Mesenchymal stem cell (in vitro differentiated cells and primary cell): ENCODE measurements at regions not wholly inside any gene's neighbourhood (a gene's known extent, or its start where the extent isn't known, plus 50 kb on each side); places are given as distances from the start of the nearest gene placed in this dataset.
A peak's percentile ranks its signal among the peaks of the same experiment; 100 is the strongest.

Experiments
- DNase-seq: peaks from one replicate; pipeline ENCODE4 v3.0.0-alpha.2; 2013
- H2AFZ ChIP-seq: one replicate; pipeline ENCODE4 v1.6.1; 2013; ENCODE audit warnings: low read depth, mild to moderate bottlenecking, control low read depth, inconsistent platforms, low read length, moderate library complexity
- H2AK5ac ChIP-seq: 2 replicates; pipeline ENCODE4 v1.6.1; 2013; ENCODE audit warnings: low read length, moderate library complexity, mild to moderate bottlenecking, inconsistent platforms; ENCODE audit not compliant: severe bottlenecking
- H2BK120ac ChIP-seq: one replicate; pipeline ENCODE4 v1.6.1; 2013; ENCODE audit warnings: low read depth, mild to moderate bottlenecking, inconsistent platforms, low read length, moderate library complexity
- H2BK12ac ChIP-seq, 2 experiments: one replicate each; pipeline ENCODE4 v1.6.1; 2013; ENCODE audit warnings: inconsistent platforms in 2 of 2, low read length in 2 of 2, mild to moderate bottlenecking in 2 of 2, moderate library complexity in 2 of 2, control low read depth in 1 of 2
- H2BK15ac ChIP-seq: one replicate; pipeline ENCODE4 v1.6.1; 2013; ENCODE audit warnings: mild to moderate bottlenecking, low read depth, inconsistent platforms; ENCODE audit not compliant: poor library complexity, severe bottlenecking
- H2BK5ac ChIP-seq: 2 replicates; pipeline ENCODE4 v1.6.1; 2013; ENCODE audit warnings: low read depth, mild to moderate bottlenecking, low read length, control low read depth, inconsistent platforms; ENCODE audit not compliant: poor library complexity, severe bottlenecking
- H3K14ac ChIP-seq, 2 experiments: one replicate each; pipeline ENCODE4 v1.6.1; 2013; ENCODE audit warnings: inconsistent platforms in 2 of 2, low read length in 2 of 2, control low read depth in 1 of 2, mild to moderate bottlenecking in 1 of 2, moderate library complexity in 1 of 2
- H3K18ac ChIP-seq, 2 experiments: one replicate each; pipeline ENCODE4 v1.6.1; 2013; ENCODE audit warnings: inconsistent platforms in 2 of 2, low read length in 2 of 2, control low read depth in 1 of 2, low read depth in 1 of 2, mild to moderate bottlenecking in 1 of 2
- H3K23ac ChIP-seq, 2 experiments: one replicate each; pipeline ENCODE4 v1.6.1; 2013; ENCODE audit warnings: inconsistent platforms in 2 of 2, low read length in 2 of 2, mild to moderate bottlenecking in 2 of 2, moderate library complexity in 2 of 2, control low read depth in 1 of 2
- H3K27ac ChIP-seq: 2 replicates; pipeline ENCODE4 v1.5.1; 2013; ENCODE audit warnings: mild to moderate bottlenecking, moderate library complexity, low read length, control low read depth, inconsistent platforms; ENCODE audit not compliant: poor library complexity, severe bottlenecking
- H3K27me3 ChIP-seq, 2 experiments: 2 replicates each; pipeline versions ENCODE4 v1.6.1 to v1.7.0; 2013; ENCODE audit warnings: low read length in 2 of 2, mild to moderate bottlenecking in 2 of 2, moderate library complexity in 2 of 2, control low read depth in 1 of 2, inconsistent platforms in 1 of 2; ENCODE audit not compliant: control insufficient read depth in 1 of 2, insufficient read depth in 1 of 2
- H3K36me3 ChIP-seq, 2 experiments: 2 replicates each; pipeline versions ENCODE4 v1.6.1 to v1.7.0; 2013; ENCODE audit warnings: low read length in 2 of 2, control low read depth in 1 of 2, inconsistent platforms in 1 of 2, low read depth in 1 of 2, mild to moderate bottlenecking in 1 of 2; ENCODE audit not compliant: insufficient read depth in 2 of 2, control insufficient read depth in 1 of 2
- H3K4ac ChIP-seq, 2 experiments: one replicate each; pipeline ENCODE4 v1.6.1; 2013; ENCODE audit warnings: inconsistent platforms in 2 of 2, low read length in 2 of 2, mild to moderate bottlenecking in 2 of 2, moderate library complexity in 2 of 2, control low read depth in 1 of 2, low read depth in 1 of 2
- H3K4me1 ChIP-seq: 2 replicates; pipeline ENCODE4 v1.6.1; 2013; ENCODE audit warnings: low read depth, low read length, control low read depth; ENCODE audit not compliant: control insufficient read depth, insufficient read depth
- H3K4me2 ChIP-seq: 2 replicates; pipeline ENCODE4 v1.6.1; 2013; ENCODE audit warnings: low read length, mild to moderate bottlenecking, inconsistent platforms; ENCODE audit not compliant: poor library complexity, severe bottlenecking
- H3K4me3 ChIP-seq, 2 experiments: 2 replicates each; pipeline versions ENCODE4 v1.5.1 to v1.7.0; 2013; ENCODE audit warnings: low read length in 2 of 2, mild to moderate bottlenecking in 2 of 2, control low read depth in 1 of 2, low read depth in 1 of 2; ENCODE audit not compliant: insufficient read depth in 1 of 2
- H3K79me1 ChIP-seq: replicated peaks from 2 replicates; pipeline ENCODE4 v1.6.1; 2013; ENCODE audit warnings: mild to moderate bottlenecking, control low read depth, low read length, inconsistent platforms; ENCODE audit not compliant: poor library complexity, severe bottlenecking
- H3K9ac ChIP-seq: 2 replicates; pipeline ENCODE4 v1.7.0; 2013; ENCODE audit warnings: mild to moderate bottlenecking, low read length, moderate library complexity
- H3K9me3 ChIP-seq: 2 replicates; pipeline ENCODE4 v1.7.0; 2013; ENCODE audit warnings: mild to moderate bottlenecking, low read length; ENCODE audit not compliant: control insufficient read depth
- H4K8ac ChIP-seq: one replicate; pipeline ENCODE4 v1.6.1; 2013; ENCODE audit warnings: inconsistent platforms, mild to moderate bottlenecking, low read length, moderate library complexity
- H4K91ac ChIP-seq: one replicate; pipeline ENCODE4 v1.6.1; 2013; ENCODE audit warnings: mild to moderate bottlenecking, low read length, inconsistent platforms
- WGBS: methylation state at CpG from one replicate; pipeline ENCODE4 v1.1.7; 2013; ENCODE audit warnings: mixed read lengths; 5-methylcytosine and 5-hydroxymethylcytosine counted together

DNA sequence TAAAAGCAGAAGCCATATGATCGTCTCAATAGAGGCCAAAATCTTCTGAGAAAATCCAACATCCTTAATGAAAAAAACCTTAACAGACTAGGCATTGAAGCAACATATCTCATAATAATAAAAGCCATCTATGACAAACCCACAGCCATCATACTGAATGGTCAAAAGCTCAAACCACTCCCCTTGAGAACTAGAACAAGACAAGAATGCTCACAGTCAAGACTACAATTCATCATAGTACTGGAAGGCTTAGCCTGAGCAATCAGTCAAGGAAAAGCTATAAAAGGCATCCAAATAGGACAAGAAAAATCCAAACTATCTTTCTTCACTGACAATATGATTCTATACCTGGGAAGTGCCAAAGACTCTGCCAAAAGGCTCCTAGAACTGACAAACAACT lies 2668.2 kb upstream of the PCDH20 start:
- Histone ChIP-seq H3K27ac (no peak overlapping the region), H2AK5ac (no peak overlapping the region), H2AFZ (no peak overlapping the region), H4K91ac (no peak overlapping the region), H2BK12ac (no peak overlapping the region), H3K4me1 (no peaks in the 10 kb centered on the region), H3K18ac (no peak overlapping the region), H3K23ac (no peak overlapping the region), H3K36me3 (no peaks in the 10 kb centered on the region), H3K9ac (no peak overlapping the region), H3K4ac (no peak overlapping the region), H3K4me2 (no peak overlapping the region), H3K14ac (no peak overlapping the region), H2BK120ac (no peak overlapping the region), H2BK15ac (no peak overlapping the region), H3K9me3 (peaks cover 8% of the 10 kb centered on the region), H3K27me3 (no peaks in the 10 kb centered on the region), H2BK5ac (no peak overlapping the region), H3K79me1 (no peaks in the 10 kb centered on the region), H4K8ac (no peak overlapping the region), H3K4me3 (no peak overlapping the region)
- no peak for DNase-seq
- 91% methylated on average over 1 of the region's 1 CpG for WGBS

DNA sequence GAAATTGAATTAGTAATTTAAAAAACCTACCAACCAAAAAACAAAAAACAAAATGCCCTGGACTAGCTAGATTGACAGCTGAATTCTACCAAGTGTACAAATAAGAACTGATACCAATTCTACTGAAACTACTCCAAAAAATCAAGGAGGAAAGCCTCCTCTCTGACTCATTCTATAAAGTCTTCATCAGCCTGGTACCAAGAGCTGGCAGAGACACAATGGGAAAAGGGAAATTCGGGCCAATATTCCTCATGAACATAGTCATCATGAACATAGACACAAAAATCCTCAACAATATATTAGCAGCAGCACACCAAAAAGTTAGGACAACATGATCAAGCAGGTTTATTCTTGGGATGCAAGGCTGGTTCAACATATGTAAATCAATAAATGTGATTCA lies 2667.7 kb upstream of the PCDH20 start:
- DNase-seq, result no peak
- 75% methylated on average over 1 of the region's 1 CpG for WGBS
- no peak overlapping the region for H2BK12ac ChIP-seq
- H3K27me3 ChIP-seq, result no peaks in the 10 kb centered on the region
- H3K9me3 ChIP-seq, result peaks cover 8% of the 10 kb centered on the region
- H2AFZ ChIP-seq, result no peak overlapping the region
- no peak overlapping the region for H2AK5ac ChIP-seq
- no peak overlapping the region for H4K8ac ChIP-seq
- H2BK120ac ChIP-seq, result no peak overlapping the region
- H3K4ac ChIP-seq, result no peak overlapping the region
- no peaks in the 10 kb centered on the region for H3K79me1 ChIP-seq
- no peak overlapping the region for H2BK5ac ChIP-seq
- H3K14ac ChIP-seq, result no peak overlapping the region
- no peak overlapping the region for H2BK15ac ChIP-seq
- no peak overlapping the region for H3K4me2 ChIP-seq
- H3K27ac ChIP-seq, result no peak overlapping the region
- H3K4me1 ChIP-seq, result no peaks in the 10 kb centered on the region
- no peak overlapping the region for H4K91ac ChIP-seq
- H3K9ac ChIP-seq, result no peak overlapping the region
- no peaks in the 10 kb centered on the region for H3K36me3 ChIP-seq
- H3K23ac ChIP-seq, result no peak overlapping the region
- no peak overlapping the region for H3K18ac ChIP-seq
- no peak overlapping the region for H3K4me3 ChIP-seq

DNA sequence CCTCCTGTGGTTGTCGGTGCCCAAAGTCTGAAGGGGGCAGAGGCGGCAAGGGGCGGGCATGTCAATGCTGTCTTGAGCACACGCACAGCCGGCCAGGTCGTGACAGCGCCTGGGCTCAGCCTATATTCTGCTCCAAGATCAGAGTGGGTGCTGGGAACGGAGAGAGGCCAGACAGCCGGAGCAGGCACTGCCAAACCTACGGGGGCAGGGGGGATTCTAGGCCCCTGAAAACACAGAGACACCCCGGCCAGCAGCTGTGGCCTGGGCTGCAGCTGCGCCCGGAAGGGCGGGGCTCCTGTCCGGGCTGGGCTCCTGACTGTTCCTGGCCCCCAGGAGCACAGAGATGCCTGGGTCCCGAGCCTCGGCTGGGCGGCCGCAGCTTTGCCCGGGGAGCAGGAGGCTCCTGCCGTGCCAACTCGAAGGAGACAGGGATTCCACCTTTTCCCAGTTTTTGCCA lies 2662.9 kb upstream of the PCDH20 start:
- Histone ChIP-seq H2BK120ac (no peak overlapping the region), H3K79me1 (no peaks in the 10 kb centered on the region), H2BK5ac (no peak overlapping the region), H2BK12ac (no peak overlapping the region), H4K91ac (no peak overlapping the region), H3K9me3 (peaks cover 5% of the 10 kb centered on the region), H3K9ac (no peak overlapping the region), H3K4me1 (no peaks in the 10 kb centered on the region), H3K4ac (no peak overlapping the region), H3K27me3 (no peaks in the 10 kb centered on the region), H3K27ac (no peak overlapping the region), H2BK15ac (no peak overlapping the region), H2AFZ (no peak overlapping the region), H3K23ac (no peak overlapping the region), H3K4me2 (no peak overlapping the region), H4K8ac (no peak overlapping the region), H3K18ac (no peak overlapping the region), H3K14ac (peak overlapping the region in 1 of 2 experiments; percentile 4), H2AK5ac (no peak overlapping the region), H3K36me3 (no peaks in the 10 kb centered on the region), H3K4me3 (no peak overlapping the region)
- WGBS, result 94% methylated on average over 22 of the region's 22 CpGs
- DNase-seq, result no peak

DNA sequence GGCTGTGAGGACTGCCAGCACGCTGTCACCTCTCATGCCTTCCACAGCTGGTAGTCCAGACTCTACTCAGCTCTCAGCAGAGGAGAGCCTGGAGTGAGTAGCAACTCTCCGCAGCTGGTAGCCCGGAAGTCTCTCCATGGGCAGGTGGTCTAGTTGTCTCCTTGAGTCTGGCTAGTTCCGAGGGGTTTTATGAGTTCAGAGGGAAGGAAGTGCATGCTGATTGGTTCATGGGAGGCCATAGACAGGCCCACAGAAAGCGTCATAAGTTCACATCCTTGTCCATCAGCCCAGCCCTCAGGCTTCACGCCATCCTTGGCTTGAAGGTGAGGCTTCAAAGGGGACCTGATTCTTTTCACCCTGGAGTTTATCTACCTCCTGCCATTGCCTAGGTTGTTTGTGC lies 2662.4 kb upstream of the PCDH20 start:
- Histone ChIP-seq H3K23ac (no peak overlapping the region), H2BK15ac (no peak overlapping the region)
- 96% methylated on average over 5 of the region's 6 CpGs for WGBS

More for the DNA sequence above, 2662.4 kb upstream of the PCDH20 start:
- H3K36me3 ChIP-seq, result no peaks in the 10 kb centered on the region
- no peak for DNase-seq
- H4K91ac ChIP-seq, result no peak overlapping the region
- no peak overlapping the region for H3K14ac ChIP-seq
- H4K8ac ChIP-seq, result no peak overlapping the region
- peaks cover 3% of the 10 kb centered on the region for H3K9me3 ChIP-seq
- no peaks in the 10 kb centered on the region for H3K79me1 ChIP-seq
- H2BK5ac ChIP-seq, result no peak overlapping the region
- no peak overlapping the region for H3K4me3 ChIP-seq
- H3K4me2 ChIP-seq, result no peak overlapping the region
- H3K4me1 ChIP-seq, result no peaks in the 10 kb centered on the region
- no peak overlapping the region for H2AK5ac ChIP-seq
- no peak overlapping the region for H3K18ac ChIP-seq
- no peak overlapping the region for H2BK120ac ChIP-seq
- H2BK12ac ChIP-seq, result no peak overlapping the region
- no peak overlapping the region for H3K9ac ChIP-seq
- no peaks in the 10 kb centered on the region for H3K27me3 ChIP-seq
- H3K27ac ChIP-seq, result no peak overlapping the region
- H2AFZ ChIP-seq, result no peak overlapping the region
- H3K4ac ChIP-seq, result no peak overlapping the region
